SK-N-SH (cell line): ENCODE measurements at regions not wholly inside any gene's neighbourhood (a gene's known extent, or its start where the extent isn't known, plus 50 kb on each side); places are given as distances from the start of the nearest gene placed in this dataset.

Experiments
- CHD2 ChIP-seq: fragments of 150-350 bp; IDR thresholded peaks from 2 replicates; pipeline ENCODE4 v1.6.1; 2018; ENCODE audit warnings: low read length; ENCODE audit not compliant: partially characterized antibody
- EP300 ChIP-seq, 2 experiments: IDR thresholded peaks; 2 replicates each; pipeline versions ENCODE4 v1.4.0 to v1.6.1; 2012; ENCODE audit warnings: borderline replicate concordance in 1 of 2, low read depth in 1 of 2, low read length in 1 of 2
- EZH2phosphoT487 ChIP-seq: fragments of 200-600 bp; sonication (generic); IDR thresholded peaks from 2 replicates; pipeline ENCODE4 v1.6.1; 2017; ENCODE audit warnings: low read depth, mixed run types, mild to moderate bottlenecking, antibody characterized with exemption, moderate library complexity, borderline replicate concordance
- FOXM1 ChIP-seq: IDR thresholded peaks from 2 replicates; pipeline ENCODE4 v1.4.0; 2012; ENCODE audit warnings: low read depth, mild to moderate bottlenecking
- JUND ChIP-seq: IDR thresholded peaks from 2 replicates; pipeline ENCODE4 v1.4.0; 2012
- POLR2AphosphoS5 ChIP-seq: IDR thresholded peaks from 2 replicates; pipeline ENCODE4 v1.6.1; 2012; ENCODE audit warnings: low read depth, low read length
- RAD21 ChIP-seq: IDR thresholded peaks from 2 replicates; pipeline ENCODE4 v1.6.1; 2012; ENCODE audit warnings: mild to moderate bottlenecking, low read length
- SIN3A ChIP-seq: IDR thresholded peaks from 2 replicates; pipeline ENCODE4 v1.6.1; 2012; ENCODE audit warnings: low read depth, mild to moderate bottlenecking, low read length, moderate library complexity, borderline replicate concordance
- TAF1 ChIP-seq: IDR thresholded peaks from 2 replicates; pipeline ENCODE4 v1.6.1; 2012; ENCODE audit warnings: low read depth, mild to moderate bottlenecking, low read length, moderate library complexity, borderline replicate concordance
- TCF12 ChIP-seq: IDR thresholded peaks from 2 replicates; pipeline ENCODE4 v1.4.0; 2012
- YY1 ChIP-seq: IDR thresholded peaks from 2 replicates; pipeline ENCODE4 v1.4.0; 2012; ENCODE audit warnings: low read depth, mild to moderate bottlenecking
- TF ChIP-seq, protein P1 (sequence below): fragments of 150-350 bp; IDR thresholded peaks from 2 replicates; pipeline ENCODE4 v1.6.1; 2017; ENCODE audit warnings: antibody characterized with exemption, low read length, low read depth, borderline replicate concordance
- TF ChIP-seq, protein P2 (sequence below): fragments of 200-600 bp; sonication (generic); IDR thresholded peaks from 2 replicates; pipeline ENCODE4 v1.6.1; 2017; ENCODE audit warnings: antibody characterized with exemption, mild to moderate bottlenecking, moderate library complexity

DNA sequence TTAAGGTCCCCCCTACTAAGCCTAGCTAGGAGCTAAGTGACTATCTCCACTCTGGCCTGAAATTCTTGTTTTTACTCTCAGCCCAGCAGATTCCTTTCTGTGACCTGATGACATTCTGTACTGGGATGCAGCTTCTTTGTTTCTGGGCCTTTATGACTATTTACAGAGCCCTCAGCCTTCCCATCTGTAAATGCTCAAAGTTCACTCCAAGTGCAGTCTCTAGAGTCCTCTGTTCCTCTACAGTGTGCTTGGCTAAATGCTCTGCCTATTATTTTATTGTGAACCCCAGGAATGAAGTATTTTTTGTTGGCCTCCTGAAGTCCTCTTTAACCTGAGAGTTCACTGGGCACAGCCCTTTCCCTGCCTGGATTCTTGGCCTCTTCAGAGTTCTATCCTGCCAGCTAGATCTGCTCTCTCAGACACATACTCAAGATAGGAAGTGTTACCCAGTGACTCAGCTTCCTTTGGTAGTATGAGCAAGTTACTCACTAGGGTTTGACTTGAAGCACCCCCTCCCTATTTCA lies 278.1 kb upstream of the P2RY1 start:
- no peak for TF ChIP-seq CHD2
- no peak for TF ChIP-seq SIN3A
- TF ChIP-seq, protein P1, sequence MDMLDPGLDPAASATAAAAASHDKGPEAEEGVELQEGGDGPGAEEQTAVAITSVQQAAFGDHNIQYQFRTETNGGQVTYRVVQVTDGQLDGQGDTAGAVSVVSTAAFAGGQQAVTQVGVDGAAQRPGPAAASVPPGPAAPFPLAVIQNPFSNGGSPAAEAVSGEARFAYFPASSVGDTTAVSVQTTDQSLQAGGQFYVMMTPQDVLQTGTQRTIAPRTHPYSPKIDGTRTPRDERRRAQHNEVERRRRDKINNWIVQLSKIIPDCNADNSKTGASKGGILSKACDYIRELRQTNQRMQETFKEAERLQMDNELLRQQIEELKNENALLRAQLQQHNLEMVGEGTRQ, result no peak
- TF ChIP-seq FOXM1, result no peak
- no peak for TF ChIP-seq YY1
- TF ChIP-seq, protein P2, sequence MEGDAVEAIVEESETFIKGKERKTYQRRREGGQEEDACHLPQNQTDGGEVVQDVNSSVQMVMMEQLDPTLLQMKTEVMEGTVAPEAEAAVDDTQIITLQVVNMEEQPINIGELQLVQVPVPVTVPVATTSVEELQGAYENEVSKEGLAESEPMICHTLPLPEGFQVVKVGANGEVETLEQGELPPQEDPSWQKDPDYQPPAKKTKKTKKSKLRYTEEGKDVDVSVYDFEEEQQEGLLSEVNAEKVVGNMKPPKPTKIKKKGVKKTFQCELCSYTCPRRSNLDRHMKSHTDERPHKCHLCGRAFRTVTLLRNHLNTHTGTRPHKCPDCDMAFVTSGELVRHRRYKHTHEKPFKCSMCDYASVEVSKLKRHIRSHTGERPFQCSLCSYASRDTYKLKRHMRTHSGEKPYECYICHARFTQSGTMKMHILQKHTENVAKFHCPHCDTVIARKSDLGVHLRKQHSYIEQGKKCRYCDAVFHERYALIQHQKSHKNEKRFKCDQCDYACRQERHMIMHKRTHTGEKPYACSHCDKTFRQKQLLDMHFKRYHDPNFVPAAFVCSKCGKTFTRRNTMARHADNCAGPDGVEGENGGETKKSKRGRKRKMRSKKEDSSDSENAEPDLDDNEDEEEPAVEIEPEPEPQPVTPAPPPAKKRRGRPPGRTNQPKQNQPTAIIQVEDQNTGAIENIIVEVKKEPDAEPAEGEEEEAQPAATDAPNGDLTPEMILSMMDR, result no peak
- no peak for TF ChIP-seq RAD21
- no peak for TF ChIP-seq TCF12
- no peak for TF ChIP-seq EP300 (IDR thresholded peaks at IDR 0.05; ENCODE audit: borderline replicate concordance in 1 of 2, low read depth in 1 of 2, low read length in 1 of 2)
- TF ChIP-seq JUND, result no peak
- TF ChIP-seq TAF1, result no peak
- TF ChIP-seq POLR2AphosphoS5, result no peak
- no peak for TF ChIP-seq EZH2phosphoT487
